22Rv1 (cell line): ENCODE measurements at regions not wholly inside any gene's neighbourhood (a gene's known extent, or its start where the extent isn't known, plus 50 kb on each side); places are given as distances from the start of the nearest gene placed in this dataset.
"Not testable (repeated sequence)": the region's sequence is repeated elsewhere in the genome, so short reads cannot be mapped to it uniquely, and the experiment has no call there.

ENCODE experiments used
- H3K27ac ChIP-seq: fragments of 450-650 bp; 2 replicates; pipeline ENCODE4 v1.5.1; 2017
- ZFX ChIP-seq: fragments of 450-650 bp; IDR thresholded peaks from 2 replicates; pipeline ENCODE4 v1.6.1; 2017; ENCODE audit warnings: antibody characterized with exemption, borderline replicate concordance
- TF ChIP-seq, protein P1 (sequence below): fragments of 450-650 bp; IDR thresholded peaks from 2 replicates; pipeline ENCODE4 v1.5.1; 2017; ENCODE audit warnings: mild to moderate bottlenecking

DNA sequence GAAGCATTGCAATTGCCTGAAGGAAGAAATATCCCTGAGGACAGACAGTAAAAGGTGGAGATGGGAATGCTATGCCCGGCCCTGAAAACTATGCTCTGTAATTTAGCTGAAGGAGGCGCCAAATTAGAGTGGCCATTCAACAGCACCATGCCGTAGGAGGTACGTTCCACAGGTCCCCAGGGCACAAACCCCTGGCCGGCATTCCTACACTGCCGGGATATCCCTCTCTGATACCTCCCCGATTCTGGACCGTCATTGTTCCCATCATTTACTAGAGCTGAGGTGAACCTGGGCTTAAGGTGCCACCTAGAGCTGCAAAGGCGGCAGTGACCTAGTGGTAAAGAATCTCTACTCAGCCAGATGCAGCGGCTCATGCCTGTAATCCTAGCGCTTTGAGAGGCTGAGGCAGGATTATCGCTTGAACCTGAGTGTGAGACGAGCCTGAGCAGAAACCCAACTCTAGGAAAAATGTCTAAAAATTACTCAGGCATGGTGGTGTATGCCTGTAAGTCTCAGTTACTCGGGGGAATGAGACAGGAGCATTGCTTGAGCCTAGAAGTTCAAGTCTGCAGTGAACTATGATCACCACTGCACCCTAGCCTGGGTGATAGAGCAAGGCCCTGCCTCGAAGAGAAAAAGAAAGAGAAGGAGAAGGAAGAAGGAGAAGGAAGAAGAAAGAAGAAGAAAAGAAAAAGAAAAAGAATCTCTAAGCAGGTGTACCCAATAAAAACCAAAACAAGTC, 53.0 kb upstream of the TNKS2 start:
- no peak for TF ChIP-seq ZFX
- TF ChIP-seq, protein P1, sequence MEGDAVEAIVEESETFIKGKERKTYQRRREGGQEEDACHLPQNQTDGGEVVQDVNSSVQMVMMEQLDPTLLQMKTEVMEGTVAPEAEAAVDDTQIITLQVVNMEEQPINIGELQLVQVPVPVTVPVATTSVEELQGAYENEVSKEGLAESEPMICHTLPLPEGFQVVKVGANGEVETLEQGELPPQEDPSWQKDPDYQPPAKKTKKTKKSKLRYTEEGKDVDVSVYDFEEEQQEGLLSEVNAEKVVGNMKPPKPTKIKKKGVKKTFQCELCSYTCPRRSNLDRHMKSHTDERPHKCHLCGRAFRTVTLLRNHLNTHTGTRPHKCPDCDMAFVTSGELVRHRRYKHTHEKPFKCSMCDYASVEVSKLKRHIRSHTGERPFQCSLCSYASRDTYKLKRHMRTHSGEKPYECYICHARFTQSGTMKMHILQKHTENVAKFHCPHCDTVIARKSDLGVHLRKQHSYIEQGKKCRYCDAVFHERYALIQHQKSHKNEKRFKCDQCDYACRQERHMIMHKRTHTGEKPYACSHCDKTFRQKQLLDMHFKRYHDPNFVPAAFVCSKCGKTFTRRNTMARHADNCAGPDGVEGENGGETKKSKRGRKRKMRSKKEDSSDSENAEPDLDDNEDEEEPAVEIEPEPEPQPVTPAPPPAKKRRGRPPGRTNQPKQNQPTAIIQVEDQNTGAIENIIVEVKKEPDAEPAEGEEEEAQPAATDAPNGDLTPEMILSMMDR: peak; percentile 72
- H3K27ac ChIP-seq: no peak overlapping the region

DNA sequence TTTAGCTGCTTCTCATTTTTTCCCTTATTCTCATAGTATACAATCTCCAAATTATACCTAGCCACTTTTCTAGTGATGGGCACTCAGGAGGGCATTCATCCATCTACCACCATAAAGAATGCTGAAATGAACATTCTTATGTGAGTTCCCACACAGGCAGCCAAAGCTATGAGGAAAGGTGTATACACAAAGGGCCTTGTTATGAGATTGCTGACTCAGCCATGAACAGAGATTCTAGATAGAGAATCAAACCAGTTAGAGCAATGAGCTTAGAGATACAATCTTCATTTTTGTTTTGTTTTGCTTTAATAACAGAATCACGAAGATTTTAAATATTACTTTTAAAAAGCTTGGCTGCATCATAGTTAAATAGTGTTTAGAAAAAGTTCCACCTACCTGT, 54.8 kb upstream of the TNKS2 start:
- H3K27ac ChIP-seq: no peak overlapping the region
- no peak for TF ChIP-seq ZFX
- TF ChIP-seq, protein P1: no peak

DNA sequence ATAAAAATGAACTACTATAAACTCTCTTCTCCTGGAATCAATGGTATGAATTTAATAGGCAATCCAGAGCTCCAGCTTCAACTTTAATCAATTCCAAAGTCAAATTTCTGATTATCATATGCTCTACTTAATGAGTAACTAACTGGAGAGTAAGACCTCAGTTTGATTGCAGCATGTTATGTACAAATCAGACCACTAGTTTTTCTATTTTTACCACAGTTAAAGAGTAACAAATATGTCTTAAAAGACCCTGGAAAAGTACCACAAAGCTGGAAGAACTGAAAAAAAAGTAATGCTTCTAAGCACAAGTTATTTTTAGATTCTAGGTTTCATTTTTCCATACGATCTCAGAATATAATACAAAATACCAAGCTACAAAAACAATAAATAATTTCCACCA, 56.0 kb upstream of the TNKS2 start:
- TF ChIP-seq ZFX: no peak
- TF ChIP-seq, protein P1: no peak
- H3K27ac ChIP-seq: no peak overlapping the region

DNA sequence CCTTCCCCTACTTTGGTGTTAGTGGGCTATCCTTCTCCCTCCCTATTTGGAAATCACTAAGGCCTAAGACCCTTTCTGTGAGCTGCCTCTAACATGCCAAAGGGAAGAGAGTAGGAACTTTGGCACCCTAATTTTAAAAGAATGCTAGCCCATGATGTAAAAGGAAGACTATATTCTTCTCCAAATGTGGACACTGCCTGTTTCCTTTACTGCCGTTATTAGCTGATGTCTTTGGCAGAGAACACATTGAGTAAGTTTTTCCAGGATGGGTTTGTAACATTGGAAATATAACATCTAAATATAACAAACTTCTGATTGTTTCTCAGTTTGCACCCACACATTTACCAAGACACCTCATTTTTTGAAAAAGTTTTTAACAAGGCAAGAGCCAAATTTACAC, 56.9 kb upstream of the TNKS2 start:
- TF ChIP-seq, protein P1: no peak
- TF ChIP-seq ZFX: no peak
- no peak overlapping the region for H3K27ac ChIP-seq

DNA sequence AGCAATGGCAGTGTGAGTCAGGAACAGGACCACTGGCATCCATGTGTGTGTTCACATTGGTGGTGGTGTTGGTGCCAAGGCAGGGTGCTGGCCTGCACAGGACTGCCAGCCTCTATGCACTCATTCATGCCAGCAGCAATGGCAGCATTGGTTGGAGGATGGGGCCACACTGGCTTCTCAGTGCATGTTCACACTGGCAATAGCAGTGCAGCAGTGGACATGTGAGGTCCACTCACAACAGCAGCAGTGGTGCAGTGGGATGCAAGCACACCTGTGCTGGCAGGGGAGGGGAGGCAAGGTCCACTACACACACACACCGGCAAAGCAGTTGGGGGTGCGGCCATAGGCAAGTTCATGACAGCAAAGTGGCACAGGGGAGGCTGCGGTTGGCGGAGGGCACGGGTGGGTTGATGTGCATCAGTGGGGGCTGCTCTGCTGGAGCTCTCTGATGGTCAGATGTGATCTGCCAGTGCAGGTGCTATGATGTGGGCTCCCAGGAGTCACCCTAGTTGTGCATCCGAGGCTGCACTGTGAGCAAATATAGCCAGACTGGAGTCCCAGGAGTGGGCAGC, 57.8 kb upstream of the TNKS2 start:
- H3K27ac ChIP-seq: no peak overlapping the region
- TF ChIP-seq, protein P1: no peak
- no peak for TF ChIP-seq ZFX

DNA sequence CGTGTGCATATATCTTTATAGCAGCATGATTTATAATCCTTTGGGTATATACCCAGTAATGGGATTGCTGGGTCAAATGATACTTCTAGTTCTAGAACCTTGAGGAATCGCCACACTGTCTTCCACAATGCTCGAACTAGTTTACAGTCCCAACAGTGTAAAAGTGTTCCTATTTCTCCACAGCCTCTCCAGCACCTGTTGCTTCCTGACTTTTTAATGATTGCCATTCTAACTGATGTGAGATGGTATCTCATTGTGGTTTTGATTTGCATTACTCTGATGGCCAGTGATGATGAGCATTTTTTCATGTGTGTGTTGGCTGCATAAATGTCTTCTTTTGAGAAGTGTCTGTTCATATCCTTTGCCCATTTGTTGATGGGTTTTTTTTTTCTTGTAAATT, 66.0 kb upstream of the TNKS2 start:
- H3K27ac ChIP-seq: not testable (repeated sequence)

DNA sequence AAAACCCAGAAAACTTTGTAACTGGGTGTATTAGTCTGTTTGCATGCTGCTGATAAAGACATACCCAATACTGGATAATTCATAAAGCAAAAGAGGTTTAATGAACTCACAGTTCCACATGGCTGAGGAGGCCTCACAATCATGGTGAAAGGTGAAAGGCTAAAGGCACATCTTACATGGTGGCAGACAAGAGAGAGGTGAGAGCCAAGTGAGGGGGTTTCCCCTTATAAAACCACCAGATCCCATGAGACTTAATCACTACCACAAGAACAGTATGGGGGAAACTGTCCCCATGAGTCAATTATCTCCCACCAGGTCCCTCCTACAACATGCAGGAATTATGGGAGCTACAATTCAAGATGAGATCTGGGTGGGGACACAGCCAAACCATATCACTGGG, 68.9 kb upstream of the TNKS2 start:
- not testable (repeated sequence) for H3K27ac ChIP-seq

DNA sequence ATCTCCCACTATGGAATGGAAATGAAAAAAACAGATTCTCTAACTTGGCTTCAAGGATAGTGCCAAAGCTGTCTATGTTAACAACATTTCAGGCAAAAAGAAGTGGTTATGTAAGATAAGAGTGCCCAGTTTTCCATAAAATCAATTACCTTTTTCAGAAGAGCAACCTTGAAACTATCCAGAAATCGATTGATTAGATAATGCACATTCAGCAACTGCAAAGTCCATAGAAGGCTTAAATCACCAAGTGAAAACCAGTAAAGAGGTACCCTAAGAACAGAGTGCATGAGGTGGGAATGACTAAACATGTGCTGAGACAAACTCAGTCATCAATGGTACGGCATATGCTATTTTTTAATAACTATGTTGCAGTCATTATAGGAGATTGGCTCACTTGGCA, 71.9 kb upstream of the TNKS2 start:
- TF ChIP-seq ZFX: no peak
- TF ChIP-seq, protein P1: no peak
- H3K27ac ChIP-seq: no peak overlapping the region
